HL-60 (cell line): ENCODE measurements at regions not wholly inside any gene's neighbourhood (a gene's known extent, or its start where the extent isn't known, plus 50 kb on each side); places are given as distances from the start of the nearest gene placed in this dataset.

Experiments
- DNase-seq, 2 experiments: peaks; one replicate each; pipeline ENCODE4 v3.0.0-alpha.2; 2010 to 2020; ENCODE audit warnings: low read depth in 1 of 2, low spot score in 1 of 2
- H3K27ac ChIP-seq: fragments of 250-450 bp; sonication (Bioruptor Pico); replicated peaks from 2 replicates; pipeline ENCODE4 v1.5.1; 2020; ENCODE audit warnings: mild to moderate bottlenecking, moderate library complexity
- H3K27me3 ChIP-seq: fragments of 250-450 bp; sonication (Bioruptor Pico); 2 replicates; pipeline ENCODE4 v1.5.1; 2021; ENCODE audit warnings: mild to moderate bottlenecking, moderate library complexity; ENCODE audit not compliant: insufficient read depth, poor library complexity, severe bottlenecking
- H3K4me3 ChIP-seq: replicated peaks from 2 replicates; pipeline ENCODE4 v1.5.1; 2011; ENCODE audit warnings: mild to moderate bottlenecking, control low read depth, low read length; ENCODE audit not compliant: insufficient read depth
- GABPA ChIP-seq: IDR thresholded peaks from 2 replicates; pipeline ENCODE4 v1.6.1; 2012; ENCODE audit warnings: low read depth
- POLR2AphosphoS5 ChIP-seq: IDR thresholded peaks from 2 replicates; pipeline ENCODE4 v1.6.1; 2012; ENCODE audit warnings: low read depth
- SPI1 ChIP-seq: IDR thresholded peaks from 2 replicates; pipeline ENCODE4 v1.6.1; 2012; ENCODE audit warnings: low read depth, mild to moderate bottlenecking, borderline replicate concordance
- TF ChIP-seq, protein P1 (sequence below): IDR thresholded peaks from one replicate; pipeline ENCODE4 v1.5.1; 2011; ENCODE audit warnings: low read length, control low read depth, inconsistent platforms; ENCODE audit not compliant: insufficient read depth
- TF ChIP-seq, protein P2 (sequence below): IDR thresholded peaks from 2 replicates; pipeline ENCODE4 v1.6.1; 2012; ENCODE audit warnings: low read depth; ENCODE audit not compliant: insufficient replicate concordance

DNA sequence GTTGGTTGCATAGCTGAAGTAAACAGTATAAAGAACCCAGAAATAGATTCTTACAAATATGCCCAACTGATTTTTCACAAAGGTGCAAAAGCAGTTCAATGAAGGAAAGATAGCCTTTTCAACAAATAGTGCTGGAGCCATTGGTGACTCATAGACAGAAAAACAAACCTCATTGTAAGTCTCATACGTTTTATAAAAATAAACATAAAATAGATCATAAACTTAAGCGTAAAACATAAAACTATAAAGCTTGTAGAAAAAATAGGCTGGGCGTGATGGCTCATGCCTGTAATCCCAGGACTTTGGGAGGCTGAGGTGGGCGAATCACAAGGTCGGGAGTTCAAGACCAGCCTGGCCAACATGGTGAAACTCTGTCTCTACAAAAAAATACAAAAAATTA is 318.8 kb upstream of the IGFBP3 start:
- no peak overlapping the region for H3K4me3 ChIP-seq
- no peak for TF ChIP-seq GABPA
- no peaks in the 10 kb centered on the region for H3K27me3 ChIP-seq
- no peak for DNase-seq
- H3K27ac ChIP-seq, result no peak overlapping the region

DNA sequence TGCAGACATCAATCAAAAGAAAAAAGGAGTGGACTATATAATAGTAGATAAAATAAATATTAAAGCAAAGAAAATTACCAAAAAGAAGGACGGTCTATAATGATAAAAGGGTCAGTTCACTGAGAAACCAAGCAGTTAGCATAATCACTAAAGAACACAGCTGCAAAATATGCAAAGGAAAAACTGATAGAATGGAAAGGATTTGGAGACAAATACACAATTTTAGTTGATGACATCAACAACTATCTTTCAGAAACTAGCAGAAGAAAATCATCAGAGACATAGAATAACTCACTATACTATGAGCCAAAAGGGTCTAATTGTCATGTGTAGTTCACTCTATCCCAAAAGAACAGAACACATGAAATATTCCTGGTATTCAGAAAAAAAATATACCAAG is 316.4 kb upstream of the IGFBP3 start:
- TF ChIP-seq, protein P1, sequence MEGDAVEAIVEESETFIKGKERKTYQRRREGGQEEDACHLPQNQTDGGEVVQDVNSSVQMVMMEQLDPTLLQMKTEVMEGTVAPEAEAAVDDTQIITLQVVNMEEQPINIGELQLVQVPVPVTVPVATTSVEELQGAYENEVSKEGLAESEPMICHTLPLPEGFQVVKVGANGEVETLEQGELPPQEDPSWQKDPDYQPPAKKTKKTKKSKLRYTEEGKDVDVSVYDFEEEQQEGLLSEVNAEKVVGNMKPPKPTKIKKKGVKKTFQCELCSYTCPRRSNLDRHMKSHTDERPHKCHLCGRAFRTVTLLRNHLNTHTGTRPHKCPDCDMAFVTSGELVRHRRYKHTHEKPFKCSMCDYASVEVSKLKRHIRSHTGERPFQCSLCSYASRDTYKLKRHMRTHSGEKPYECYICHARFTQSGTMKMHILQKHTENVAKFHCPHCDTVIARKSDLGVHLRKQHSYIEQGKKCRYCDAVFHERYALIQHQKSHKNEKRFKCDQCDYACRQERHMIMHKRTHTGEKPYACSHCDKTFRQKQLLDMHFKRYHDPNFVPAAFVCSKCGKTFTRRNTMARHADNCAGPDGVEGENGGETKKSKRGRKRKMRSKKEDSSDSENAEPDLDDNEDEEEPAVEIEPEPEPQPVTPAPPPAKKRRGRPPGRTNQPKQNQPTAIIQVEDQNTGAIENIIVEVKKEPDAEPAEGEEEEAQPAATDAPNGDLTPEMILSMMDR, result no peak
- TF ChIP-seq GABPA (no peak), POLR2AphosphoS5 (no peak), SPI1 (no peak)
- TF ChIP-seq, protein P2, sequence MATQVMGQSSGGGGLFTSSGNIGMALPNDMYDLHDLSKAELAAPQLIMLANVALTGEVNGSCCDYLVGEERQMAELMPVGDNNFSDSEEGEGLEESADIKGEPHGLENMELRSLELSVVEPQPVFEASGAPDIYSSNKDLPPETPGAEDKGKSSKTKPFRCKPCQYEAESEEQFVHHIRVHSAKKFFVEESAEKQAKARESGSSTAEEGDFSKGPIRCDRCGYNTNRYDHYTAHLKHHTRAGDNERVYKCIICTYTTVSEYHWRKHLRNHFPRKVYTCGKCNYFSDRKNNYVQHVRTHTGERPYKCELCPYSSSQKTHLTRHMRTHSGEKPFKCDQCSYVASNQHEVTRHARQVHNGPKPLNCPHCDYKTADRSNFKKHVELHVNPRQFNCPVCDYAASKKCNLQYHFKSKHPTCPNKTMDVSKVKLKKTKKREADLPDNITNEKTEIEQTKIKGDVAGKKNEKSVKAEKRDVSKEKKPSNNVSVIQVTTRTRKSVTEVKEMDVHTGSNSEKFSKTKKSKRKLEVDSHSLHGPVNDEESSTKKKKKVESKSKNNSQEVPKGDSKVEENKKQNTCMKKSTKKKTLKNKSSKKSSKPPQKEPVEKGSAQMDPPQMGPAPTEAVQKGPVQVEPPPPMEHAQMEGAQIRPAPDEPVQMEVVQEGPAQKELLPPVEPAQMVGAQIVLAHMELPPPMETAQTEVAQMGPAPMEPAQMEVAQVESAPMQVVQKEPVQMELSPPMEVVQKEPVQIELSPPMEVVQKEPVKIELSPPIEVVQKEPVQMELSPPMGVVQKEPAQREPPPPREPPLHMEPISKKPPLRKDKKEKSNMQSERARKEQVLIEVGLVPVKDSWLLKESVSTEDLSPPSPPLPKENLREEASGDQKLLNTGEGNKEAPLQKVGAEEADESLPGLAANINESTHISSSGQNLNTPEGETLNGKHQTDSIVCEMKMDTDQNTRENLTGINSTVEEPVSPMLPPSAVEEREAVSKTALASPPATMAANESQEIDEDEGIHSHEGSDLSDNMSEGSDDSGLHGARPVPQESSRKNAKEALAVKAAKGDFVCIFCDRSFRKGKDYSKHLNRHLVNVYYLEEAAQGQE, result no peak
- Histone ChIP-seq H3K4me3 (no peak overlapping the region), H3K27me3 (no peaks in the 10 kb centered on the region), H3K27ac (no peak overlapping the region)
- no peak for DNase-seq

DNA sequence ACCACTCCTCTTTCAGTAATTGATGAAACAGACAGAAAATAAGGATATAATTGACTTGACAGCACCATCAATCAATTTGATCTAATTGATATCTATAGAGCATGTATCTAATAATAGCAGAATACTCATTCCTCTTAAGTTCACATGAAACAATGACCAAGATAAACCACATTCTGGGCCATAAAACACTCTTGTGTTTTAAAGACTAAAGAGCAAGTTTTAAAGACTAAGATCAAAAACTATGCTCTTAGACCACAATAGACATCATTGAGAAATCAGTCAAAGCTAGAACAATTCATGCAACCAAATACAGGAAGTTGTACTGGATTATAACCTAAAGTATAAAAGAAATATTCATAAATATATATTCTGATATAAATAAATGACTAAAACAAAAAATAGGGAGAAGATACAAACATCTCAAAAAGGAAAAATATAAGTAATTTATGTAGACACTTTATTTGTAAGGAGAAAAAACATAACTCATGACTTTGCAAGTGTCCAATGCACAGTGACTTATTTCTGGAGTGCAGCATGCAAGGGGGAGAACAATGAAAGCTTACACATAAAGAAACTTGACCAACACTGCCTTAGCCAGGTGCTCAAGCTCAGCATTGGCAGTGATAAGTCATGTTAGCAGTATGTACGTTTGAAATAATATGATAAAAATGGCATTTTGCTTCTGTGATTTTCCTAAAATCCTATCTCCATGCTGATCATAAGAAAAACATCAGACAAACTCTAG is 312.7 kb upstream of the IGFBP3 start:
- no peak for DNase-seq
- no peak for TF ChIP-seq POLR2AphosphoS5
- TF ChIP-seq GABPA, result no peak
- no peak for TF ChIP-seq SPI1
- TF ChIP-seq, protein P1, result no peak
- H3K27me3 ChIP-seq, result no peaks in the 10 kb centered on the region
- H3K27ac ChIP-seq, result no peak overlapping the region
- H3K4me3 ChIP-seq, result no peak overlapping the region

DNA sequence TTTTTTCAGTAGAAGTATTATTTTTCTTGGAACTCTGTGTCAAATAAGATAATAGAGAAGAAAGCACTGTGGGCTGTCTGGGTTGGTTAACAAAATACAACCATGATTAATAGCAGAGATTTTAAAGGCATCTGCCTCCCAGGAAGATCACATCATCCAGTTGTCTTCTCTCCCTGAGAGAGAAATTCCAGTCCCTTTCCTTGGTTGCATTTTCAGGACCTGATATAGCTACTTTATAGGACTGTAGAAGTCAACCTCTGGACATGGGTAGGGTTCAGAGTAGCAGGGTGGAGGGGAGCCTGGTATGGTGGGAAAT is 309.9 kb upstream of the IGFBP3 start:
- no peak overlapping the region for H3K27ac ChIP-seq
- H3K27me3 ChIP-seq, result no peaks in the 10 kb centered on the region
- no peak for DNase-seq
- TF ChIP-seq, protein P1, result no peak
- TF ChIP-seq GABPA, result no peak
- TF ChIP-seq POLR2AphosphoS5, result no peak
- TF ChIP-seq, protein P2, result no peak
- TF ChIP-seq SPI1, result no peak
- no peak overlapping the region for H3K4me3 ChIP-seq
